ENCODE measurements at regions not wholly inside any gene's neighbourhood (a gene's known extent, or its start where the extent isn't known, plus 50 kb on each side); places are given as distances from the start of the nearest gene placed in this dataset.

DNA sequence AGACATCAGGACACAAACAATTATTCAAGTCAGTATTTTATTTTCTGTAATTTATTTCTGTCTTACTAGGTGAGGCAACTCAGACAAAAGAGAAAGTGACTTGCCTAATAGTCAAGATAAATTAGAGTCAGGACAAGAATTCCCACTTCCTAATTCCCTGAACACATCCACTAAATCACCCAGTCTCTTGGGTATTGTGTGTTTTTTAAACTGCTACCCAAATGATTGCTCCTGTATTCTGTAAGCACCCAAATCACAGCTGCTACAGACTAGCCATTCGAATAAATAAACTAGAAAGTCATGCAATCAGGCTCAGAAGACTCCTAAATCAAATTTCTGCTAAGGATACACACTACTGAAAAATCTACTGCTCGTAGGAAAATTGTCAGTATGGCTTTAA, 263.0 kb downstream of the DUSP6 start:
- TF ChIP-seq, protein P1, sequence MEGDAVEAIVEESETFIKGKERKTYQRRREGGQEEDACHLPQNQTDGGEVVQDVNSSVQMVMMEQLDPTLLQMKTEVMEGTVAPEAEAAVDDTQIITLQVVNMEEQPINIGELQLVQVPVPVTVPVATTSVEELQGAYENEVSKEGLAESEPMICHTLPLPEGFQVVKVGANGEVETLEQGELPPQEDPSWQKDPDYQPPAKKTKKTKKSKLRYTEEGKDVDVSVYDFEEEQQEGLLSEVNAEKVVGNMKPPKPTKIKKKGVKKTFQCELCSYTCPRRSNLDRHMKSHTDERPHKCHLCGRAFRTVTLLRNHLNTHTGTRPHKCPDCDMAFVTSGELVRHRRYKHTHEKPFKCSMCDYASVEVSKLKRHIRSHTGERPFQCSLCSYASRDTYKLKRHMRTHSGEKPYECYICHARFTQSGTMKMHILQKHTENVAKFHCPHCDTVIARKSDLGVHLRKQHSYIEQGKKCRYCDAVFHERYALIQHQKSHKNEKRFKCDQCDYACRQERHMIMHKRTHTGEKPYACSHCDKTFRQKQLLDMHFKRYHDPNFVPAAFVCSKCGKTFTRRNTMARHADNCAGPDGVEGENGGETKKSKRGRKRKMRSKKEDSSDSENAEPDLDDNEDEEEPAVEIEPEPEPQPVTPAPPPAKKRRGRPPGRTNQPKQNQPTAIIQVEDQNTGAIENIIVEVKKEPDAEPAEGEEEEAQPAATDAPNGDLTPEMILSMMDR (IDR thresholded peaks at IDR 0.05), result no peak
- TF ChIP-seq POLR2A (IDR thresholded peaks at IDR 0.05), result no peak

Measured in heart left ventricle (tissue), 13 donors.